HepG2 (cell line): ENCODE measurements at regions not wholly inside any gene's neighbourhood (a gene's known extent, or its start where the extent isn't known, plus 50 kb on each side); places are given as distances from the start of the nearest gene placed in this dataset.

Experiments
- ATF7 ChIP-seq, 2 experiments: fragments of 450-650 bp in 1 of 2; sonication (generic) in 1 of 2; formaldehyde crosslinking in 1 of 2; IDR thresholded peaks; 2 replicates each; pipeline versions ENCODE4 v1.4.0 to v1.6.1; 2016 to 2020; ENCODE audit warnings: antibody characterized with exemption in 1 of 2, mild to moderate bottlenecking in 1 of 2, missing genetic modification reagents in 1 of 2
- ELF3 ChIP-seq: IDR thresholded peaks from 2 replicates; pipeline ENCODE4 v1.6.1; 2016; ENCODE audit warnings: missing genetic modification reagents, missing compliant biosample characterization
- GABPB1 ChIP-seq: IDR thresholded peaks from 2 replicates; pipeline ENCODE4 v1.6.1; 2016; ENCODE audit warnings: mild to moderate bottlenecking, missing genetic modification reagents, moderate library complexity, missing compliant biosample characterization
- HDAC1 ChIP-seq: sonication (generic); formaldehyde crosslinking; IDR thresholded peaks from 2 replicates; pipeline ENCODE4 v1.5.1; 2020; ENCODE audit warnings: mild to moderate bottlenecking, missing genetic modification reagents
- HES4 ChIP-seq: sonication (generic); formaldehyde crosslinking; IDR thresholded peaks from 2 replicates; pipeline ENCODE4 v1.9.0; 2021; ENCODE audit warnings: mild to moderate bottlenecking, missing genetic modification reagents, borderline replicate concordance
- HOXA9 ChIP-seq: sonication (generic); formaldehyde crosslinking; IDR thresholded peaks from 2 replicates; pipeline ENCODE4 v1.8.1; 2022; ENCODE audit warnings: missing genetic modification reagents, mild to moderate bottlenecking, moderate library complexity, borderline replicate concordance
- NFIB ChIP-seq: sonication (generic); formaldehyde crosslinking; IDR thresholded peaks from 2 replicates; pipeline ENCODE4 v1.9.0; 2021; ENCODE audit warnings: missing genetic modification reagents, mild to moderate bottlenecking, borderline replicate concordance
- NFRKB ChIP-seq: fragments of 450-650 bp; IDR thresholded peaks from 2 replicates; pipeline ENCODE4 v1.6.1; 2017
- NFYB ChIP-seq: sonication (generic); formaldehyde crosslinking; IDR thresholded peaks from 2 replicates; pipeline ENCODE4 v1.4.0; 2020; ENCODE audit warnings: missing genetic modification reagents
- RAD21 ChIP-seq: fragments of 450-650 bp; formaldehyde crosslinking; IDR thresholded peaks from 2 replicates; pipeline ENCODE4 v1.5.0; 2020; ENCODE audit warnings: mild to moderate bottlenecking
- RBM39 ChIP-seq: fragments of 200-400 bp; formaldehyde crosslinking; IDR thresholded peaks from one replicate; pipeline ENCODE4 v1.6.1; 2018; ENCODE audit warnings: antibody characterized with exemption, mild to moderate bottlenecking, low read depth, low read length; ENCODE audit not compliant: poor library complexity, severe bottlenecking
- SRY ChIP-seq: sonication (generic); formaldehyde crosslinking; IDR thresholded peaks from 2 replicates; pipeline ENCODE4 v1.8.0; 2022; ENCODE audit warnings: mild to moderate bottlenecking, missing genetic modification reagents
- STAG1 ChIP-seq: sonication (generic); formaldehyde crosslinking; IDR thresholded peaks from 2 replicates; pipeline ENCODE4 v1.4.0; 2020; ENCODE audit warnings: missing genetic modification reagents
- TAF1 ChIP-seq: sonication (generic); formaldehyde crosslinking; IDR thresholded peaks from 2 replicates; pipeline ENCODE4 v1.4.0; 2020; ENCODE audit warnings: missing genetic modification reagents
- THYN1 ChIP-seq: sonication (generic); formaldehyde crosslinking; IDR thresholded peaks from 2 replicates; pipeline ENCODE4 v1.8.1; 2023; ENCODE audit warnings: low read depth, mild to moderate bottlenecking, moderate library complexity, missing genetic modification reagents, borderline replicate concordance
- ZFP36 ChIP-seq: fragments of 150-350 bp; IDR thresholded peaks from 2 replicates; pipeline ENCODE4 v1.6.1; 2018; ENCODE audit warnings: borderline replicate concordance, low read length, low read depth; ENCODE audit not compliant: partially characterized antibody
- ZFYVE20 ChIP-seq: sonication (generic); formaldehyde crosslinking; IDR thresholded peaks from 2 replicates; pipeline ENCODE4 v1.8.0; 2023; ENCODE audit warnings: low read depth, mild to moderate bottlenecking, moderate library complexity, missing genetic modification reagents, borderline replicate concordance
- ZNF30 ChIP-seq: sonication (generic); formaldehyde crosslinking; IDR thresholded peaks from 2 replicates; pipeline ENCODE4 v1.5.0; 2020; ENCODE audit warnings: mild to moderate bottlenecking, missing genetic modification reagents
- ZNF552 ChIP-seq: sonication (generic); formaldehyde crosslinking; IDR thresholded peaks from 2 replicates; pipeline ENCODE4 v1.9.0; 2022; ENCODE audit warnings: missing genetic modification reagents, mild to moderate bottlenecking, borderline replicate concordance
- ZNF557 ChIP-seq: sonication (generic); formaldehyde crosslinking; IDR thresholded peaks from 2 replicates; pipeline ENCODE4 v1.4.0; 2020; ENCODE audit warnings: missing genetic modification reagents
- ZSCAN31 ChIP-seq: sonication (generic); formaldehyde crosslinking; IDR thresholded peaks from 2 replicates; pipeline ENCODE4 v1.5.0; 2020; ENCODE audit warnings: low read depth, mild to moderate bottlenecking, missing genetic modification reagents
- TF ChIP-seq, protein P1 (sequence below): sonication (generic); formaldehyde crosslinking; IDR thresholded peaks from 2 replicates; pipeline ENCODE4 v1.5.1; 2020; ENCODE audit warnings: mild to moderate bottlenecking, missing genetic modification reagents, moderate library complexity
- TF ChIP-seq, protein P2 (sequence below): sonication (generic); formaldehyde crosslinking; conservative IDR thresholded peaks from 2 replicates; pipeline ENCODE4 v1.4.0; 2020; ENCODE audit warnings: mild to moderate bottlenecking, missing genetic modification reagents, moderate library complexity
- TF ChIP-seq, protein P3 (sequence below): IDR thresholded peaks from 2 replicates; pipeline ENCODE4 v1.6.1; 2016; ENCODE audit warnings: missing genetic modification reagents, missing compliant biosample characterization

DNA sequence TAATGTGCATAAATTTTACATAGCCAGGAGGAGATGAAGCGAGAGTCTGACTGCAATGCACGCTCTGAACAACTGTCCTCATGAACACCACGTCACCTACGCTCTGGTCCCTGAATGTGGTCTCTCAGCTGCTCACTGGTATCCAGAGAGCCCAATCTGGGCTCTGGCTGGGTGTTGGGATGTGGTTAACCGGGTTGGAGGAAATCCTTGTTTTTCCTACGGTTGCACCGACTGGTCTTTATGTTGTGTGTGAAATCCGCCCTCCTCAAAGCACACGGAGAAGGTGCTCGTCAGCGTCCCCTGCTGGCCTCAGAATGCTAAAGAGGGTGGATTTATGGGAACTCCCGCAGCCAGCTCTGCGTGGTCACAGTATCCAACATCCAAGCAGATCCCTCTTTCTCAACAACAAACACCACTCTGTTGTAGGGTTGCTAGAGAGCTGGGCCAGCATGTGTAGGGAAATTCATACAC lies 51.8 kb upstream of the FAM89A start (continued):
- TF ChIP-seq, protein P1, sequence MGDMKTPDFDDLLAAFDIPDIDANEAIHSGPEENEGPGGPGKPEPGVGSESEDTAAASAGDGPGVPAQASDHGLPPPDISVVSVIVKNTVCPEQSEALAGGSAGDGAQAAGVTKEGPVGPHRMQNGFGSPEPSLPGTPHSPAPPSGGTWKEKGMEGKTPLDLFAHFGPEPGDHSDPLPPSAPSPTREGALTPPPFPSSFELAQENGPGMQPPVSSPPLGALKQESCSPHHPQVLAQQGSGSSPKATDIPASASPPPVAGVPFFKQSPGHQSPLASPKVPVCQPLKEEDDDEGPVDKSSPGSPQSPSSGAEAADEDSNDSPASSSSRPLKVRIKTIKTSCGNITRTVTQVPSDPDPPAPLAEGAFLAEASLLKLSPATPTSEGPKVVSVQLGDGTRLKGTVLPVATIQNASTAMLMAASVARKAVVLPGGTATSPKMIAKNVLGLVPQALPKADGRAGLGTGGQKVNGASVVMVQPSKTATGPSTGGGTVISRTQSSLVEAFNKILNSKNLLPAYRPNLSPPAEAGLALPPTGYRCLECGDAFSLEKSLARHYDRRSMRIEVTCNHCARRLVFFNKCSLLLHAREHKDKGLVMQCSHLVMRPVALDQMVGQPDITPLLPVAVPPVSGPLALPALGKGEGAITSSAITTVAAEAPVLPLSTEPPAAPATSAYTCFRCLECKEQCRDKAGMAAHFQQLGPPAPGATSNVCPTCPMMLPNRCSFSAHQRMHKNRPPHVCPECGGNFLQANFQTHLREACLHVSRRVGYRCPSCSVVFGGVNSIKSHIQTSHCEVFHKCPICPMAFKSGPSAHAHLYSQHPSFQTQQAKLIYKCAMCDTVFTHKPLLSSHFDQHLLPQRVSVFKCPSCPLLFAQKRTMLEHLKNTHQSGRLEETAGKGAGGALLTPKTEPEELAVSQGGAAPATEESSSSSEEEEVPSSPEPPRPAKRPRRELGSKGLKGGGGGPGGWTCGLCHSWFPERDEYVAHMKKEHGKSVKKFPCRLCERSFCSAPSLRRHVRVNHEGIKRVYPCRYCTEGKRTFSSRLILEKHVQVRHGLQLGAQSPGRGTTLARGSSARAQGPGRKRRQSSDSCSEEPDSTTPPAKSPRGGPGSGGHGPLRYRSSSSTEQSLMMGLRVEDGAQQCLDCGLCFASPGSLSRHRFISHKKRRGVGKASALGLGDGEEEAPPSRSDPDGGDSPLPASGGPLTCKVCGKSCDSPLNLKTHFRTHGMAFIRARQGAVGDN (CRISPR knock-in tag) = no peak
- no peak for TF ChIP-seq NFIB
- TF ChIP-seq, protein P2, sequence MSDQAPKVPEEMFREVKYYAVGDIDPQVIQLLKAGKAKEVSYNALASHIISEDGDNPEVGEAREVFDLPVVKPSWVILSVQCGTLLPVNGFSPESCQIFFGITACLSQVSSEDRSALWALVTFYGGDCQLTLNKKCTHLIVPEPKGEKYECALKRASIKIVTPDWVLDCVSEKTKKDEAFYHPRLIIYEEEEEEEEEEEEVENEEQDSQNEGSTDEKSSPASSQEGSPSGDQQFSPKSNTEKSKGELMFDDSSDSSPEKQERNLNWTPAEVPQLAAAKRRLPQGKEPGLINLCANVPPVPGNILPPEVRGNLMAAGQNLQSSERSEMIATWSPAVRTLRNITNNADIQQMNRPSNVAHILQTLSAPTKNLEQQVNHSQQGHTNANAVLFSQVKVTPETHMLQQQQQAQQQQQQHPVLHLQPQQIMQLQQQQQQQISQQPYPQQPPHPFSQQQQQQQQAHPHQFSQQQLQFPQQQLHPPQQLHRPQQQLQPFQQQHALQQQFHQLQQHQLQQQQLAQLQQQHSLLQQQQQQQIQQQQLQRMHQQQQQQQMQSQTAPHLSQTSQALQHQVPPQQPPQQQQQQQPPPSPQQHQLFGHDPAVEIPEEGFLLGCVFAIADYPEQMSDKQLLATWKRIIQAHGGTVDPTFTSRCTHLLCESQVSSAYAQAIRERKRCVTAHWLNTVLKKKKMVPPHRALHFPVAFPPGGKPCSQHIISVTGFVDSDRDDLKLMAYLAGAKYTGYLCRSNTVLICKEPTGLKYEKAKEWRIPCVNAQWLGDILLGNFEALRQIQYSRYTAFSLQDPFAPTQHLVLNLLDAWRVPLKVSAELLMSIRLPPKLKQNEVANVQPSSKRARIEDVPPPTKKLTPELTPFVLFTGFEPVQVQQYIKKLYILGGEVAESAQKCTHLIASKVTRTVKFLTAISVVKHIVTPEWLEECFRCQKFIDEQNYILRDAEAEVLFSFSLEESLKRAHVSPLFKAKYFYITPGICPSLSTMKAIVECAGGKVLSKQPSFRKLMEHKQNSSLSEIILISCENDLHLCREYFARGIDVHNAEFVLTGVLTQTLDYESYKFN (CRISPR knock-in tag) = no peak
- no peak for TF ChIP-seq ZNF557
- TF ChIP-seq ELF3 (CRISPR knock-in tag) = no peak
- 0 out of 2 replicates have a peak, but pooled peaks have one; percentile 56 for TF ChIP-seq RAD21
- no peak for TF ChIP-seq GABPB1 (CRISPR knock-in tag)
- TF ChIP-seq HOXA9 = no peak
- TF ChIP-seq, protein P3, sequence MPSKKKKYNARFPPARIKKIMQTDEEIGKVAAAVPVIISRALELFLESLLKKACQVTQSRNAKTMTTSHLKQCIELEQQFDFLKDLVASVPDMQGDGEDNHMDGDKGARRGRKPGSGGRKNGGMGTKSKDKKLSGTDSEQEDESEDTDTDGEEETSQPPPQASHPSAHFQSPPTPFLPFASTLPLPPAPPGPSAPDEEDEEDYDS = no peak
- no peak for TF ChIP-seq SRY
- no peak for TF ChIP-seq NFRKB
- TF ChIP-seq HES4 = no peak
- TF ChIP-seq ZFP36 = peak; percentile 42
- TF ChIP-seq RBM39 = no peak
- no peak for TF ChIP-seq ZFYVE20
- no peak for TF ChIP-seq NFYB (CRISPR knock-in tag)
- TF ChIP-seq TAF1 (CRISPR knock-in tag) = no peak
- TF ChIP-seq ATF7 (IDR thresholded peaks at IDR 0.05) = no peak
- TF ChIP-seq ATF7 (CRISPR knock-in tag; IDR thresholded peaks at IDR 0.05) = no peak
- TF ChIP-seq THYN1 (CRISPR knock-in tag) = no peak
- TF ChIP-seq ZNF552 (CRISPR knock-in tag) = no peak
- TF ChIP-seq ZNF30 = no peak
- no peak for TF ChIP-seq ZSCAN31
- TF ChIP-seq STAG1 = peak; percentile 74
- no peak for TF ChIP-seq HDAC1
